HG02938 (cell line): ENCODE measurements at regions not wholly inside any gene's neighbourhood (a gene's known extent, or its start where the extent isn't known, plus 50 kb on each side); places are given as distances from the start of the nearest gene placed in this dataset.
"Not testable (repeated sequence)": the region's sequence is repeated elsewhere in the genome, so short reads cannot be mapped to it uniquely, and the experiment has no call there.

Source experiments
- ATAC-seq: cut with Tn5 transposase; IDR thresholded peaks from one replicate; pipeline ENCODE4 v1.9.1; 2021; ENCODE audit warnings: mild to moderate bottlenecking, moderate library complexity; ENCODE audit not compliant: unreplicated experiment

DNA sequence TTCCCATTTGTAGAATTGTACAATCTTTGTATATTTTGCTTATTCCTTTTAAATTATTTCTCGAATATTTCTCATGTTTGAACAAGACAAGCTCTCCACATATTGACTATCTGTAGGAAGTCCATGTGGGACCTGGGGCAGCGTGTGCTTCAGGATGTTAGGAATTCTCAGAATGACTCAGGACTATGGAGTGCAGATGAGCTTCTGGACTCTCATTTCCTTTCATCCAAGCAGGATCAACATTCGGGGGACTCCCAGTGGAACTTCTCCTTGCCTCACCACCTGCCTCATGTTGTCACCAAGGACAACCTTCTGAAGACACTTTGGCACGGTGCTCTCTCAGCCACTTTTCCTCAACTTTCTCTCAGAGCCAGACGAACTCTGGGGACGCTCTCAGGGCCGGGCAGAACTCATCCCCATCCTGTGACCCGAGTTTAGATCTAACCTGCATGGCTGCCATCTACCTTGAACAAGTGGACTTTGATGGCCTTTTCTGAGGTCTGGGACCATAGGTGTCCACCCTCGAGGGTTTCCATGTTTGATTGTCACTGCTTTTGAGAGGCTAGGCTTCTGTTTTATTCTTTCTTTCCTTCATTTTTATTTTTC, 441.7 kb downstream of the IRS2 start:
- ATAC-seq, result no peak

DNA sequence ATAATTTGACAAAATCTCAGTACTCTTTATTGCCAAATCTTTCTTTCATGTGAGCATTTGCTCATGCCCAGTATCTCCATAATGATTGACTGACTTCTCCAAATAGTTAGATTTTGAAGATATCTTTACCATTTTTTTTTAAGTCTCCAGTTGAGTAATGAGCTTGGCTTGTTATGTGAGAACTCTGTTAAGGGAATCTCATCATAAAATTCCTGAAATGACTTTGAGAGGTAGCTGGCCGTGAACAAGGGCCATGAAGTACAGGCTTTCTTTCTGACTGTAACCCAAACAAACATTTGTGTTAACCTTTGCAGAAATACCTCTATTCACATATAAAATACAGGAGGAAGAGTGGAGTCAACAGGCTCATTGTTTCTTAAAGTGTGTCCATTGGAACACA, 449.7 kb downstream of the IRS2 start:
- ATAC-seq, result no peak

DNA sequence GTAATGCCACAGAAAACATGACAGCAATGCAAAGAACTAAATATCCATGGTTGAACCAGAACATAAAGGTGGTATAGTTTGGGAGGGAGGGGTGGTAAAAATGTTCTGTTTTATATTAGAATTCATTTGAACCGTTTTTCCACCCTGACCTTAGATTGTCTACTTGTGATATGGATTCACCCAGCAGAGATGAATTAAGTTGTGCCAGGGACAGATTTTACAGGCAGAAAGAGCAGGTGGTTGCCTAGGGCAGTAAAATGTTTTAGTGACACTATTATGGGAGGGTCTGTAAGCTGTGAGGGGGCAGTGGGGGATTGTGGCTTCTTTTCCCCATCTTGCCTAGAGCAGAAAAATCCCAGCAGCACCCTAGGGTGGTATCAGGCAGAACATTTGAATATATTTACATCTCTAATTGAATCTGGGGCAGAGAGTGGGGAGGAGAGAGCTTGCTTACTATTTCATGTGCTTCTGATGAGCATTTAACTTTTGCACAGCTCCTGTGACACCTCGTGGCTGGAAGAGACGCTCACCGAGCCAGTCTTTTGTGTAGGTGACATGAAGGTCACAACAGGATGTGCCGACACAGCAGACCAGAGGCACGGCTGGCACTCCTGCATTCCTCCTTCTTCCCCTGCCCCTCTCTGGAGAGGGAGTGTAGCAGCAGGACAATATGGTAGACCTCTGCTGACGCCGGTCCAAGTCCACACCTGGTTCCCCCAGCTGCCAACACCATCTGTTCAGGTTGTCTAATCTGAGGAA, 452.3 kb downstream of the IRS2 start:
- ATAC-seq, result no peak

DNA sequence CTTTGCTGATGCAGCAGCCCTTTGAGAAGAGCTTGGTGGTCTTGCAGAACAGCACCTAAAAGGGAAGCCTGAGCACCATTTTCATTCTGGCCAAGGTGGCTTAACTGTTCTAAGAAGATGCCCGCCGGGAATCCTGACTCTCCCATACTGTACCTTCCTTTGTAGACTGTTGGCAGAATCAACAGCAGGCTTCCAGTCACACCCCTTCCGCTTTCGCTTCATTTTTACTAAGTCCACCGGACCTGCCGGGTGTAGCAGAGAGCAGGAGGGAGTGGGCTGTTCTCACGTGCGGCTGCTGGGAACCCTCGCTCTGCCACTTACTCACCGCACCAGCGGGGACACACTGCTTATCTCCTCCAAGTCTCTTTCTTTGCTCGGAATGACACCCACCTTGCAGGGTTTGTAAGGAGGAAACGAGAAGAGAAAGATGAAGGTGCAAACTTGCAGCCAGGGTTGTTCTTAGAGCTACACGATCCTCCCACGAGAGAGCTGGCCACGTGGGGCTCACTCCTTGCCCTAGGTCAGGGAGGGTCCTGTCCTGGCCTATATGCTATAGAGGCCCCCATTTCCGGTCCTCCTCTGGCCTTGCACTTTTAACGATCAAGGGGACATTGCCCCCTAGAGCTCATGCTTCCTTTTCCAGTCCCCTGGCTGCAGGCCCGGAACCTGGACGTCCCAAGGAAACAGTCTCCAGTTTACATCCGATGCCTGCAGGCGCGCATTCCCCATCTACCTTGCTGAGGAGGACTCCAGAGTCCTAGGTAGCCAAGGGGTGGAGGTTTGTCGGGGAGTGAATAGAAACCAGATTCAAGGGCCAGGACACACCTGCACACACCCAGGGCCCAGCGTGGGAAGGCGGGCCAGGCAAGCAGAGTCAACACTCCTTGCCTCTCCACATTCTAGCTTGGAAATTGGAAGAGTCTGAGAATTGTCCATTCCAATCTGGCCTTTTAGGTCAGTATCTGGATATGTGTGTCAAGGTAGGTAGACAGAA, 453.6 kb downstream of the IRS2 start:
- ATAC-seq, result no peak

DNA sequence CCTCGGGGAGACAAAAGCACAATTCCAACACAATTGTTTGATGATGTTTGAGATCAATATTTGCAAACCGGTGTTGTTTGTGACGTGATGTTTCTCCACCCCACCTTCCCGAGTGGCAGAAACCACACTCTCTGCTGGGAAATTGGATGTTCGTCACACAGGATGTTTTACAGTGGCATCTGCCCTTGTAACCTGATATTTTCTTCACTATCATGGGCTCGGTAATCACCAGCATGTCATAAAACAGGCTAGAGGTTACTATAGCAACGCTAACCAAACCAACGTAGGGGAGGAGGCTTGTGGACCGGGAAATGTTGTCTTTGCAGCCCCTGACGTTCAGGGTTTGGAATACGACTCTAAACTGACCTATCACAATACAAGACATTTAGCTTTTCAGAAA, 454.5 kb downstream of the IRS2 start:
- no peak for ATAC-seq

DNA sequence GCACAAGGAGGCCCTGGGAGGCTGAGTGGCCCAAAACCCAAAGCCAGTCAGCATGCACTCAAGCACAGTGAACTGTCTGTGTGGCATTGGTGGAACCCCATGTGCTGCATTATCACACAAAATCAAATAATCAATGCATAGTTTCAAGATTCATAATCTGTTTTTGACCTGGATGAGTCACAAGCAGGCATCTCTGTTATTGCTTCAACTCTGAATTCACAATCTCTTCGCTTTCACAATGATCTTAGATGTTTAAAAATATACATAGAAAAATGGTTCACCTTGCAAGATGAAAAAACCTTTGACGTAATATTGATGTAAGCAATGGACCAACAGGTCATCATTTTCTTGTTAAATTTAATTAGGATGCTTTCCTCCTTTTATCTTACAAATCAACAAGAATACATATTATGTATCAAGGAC, 455.4 kb downstream of the IRS2 start:
- ATAC-seq, result no peak

DNA sequence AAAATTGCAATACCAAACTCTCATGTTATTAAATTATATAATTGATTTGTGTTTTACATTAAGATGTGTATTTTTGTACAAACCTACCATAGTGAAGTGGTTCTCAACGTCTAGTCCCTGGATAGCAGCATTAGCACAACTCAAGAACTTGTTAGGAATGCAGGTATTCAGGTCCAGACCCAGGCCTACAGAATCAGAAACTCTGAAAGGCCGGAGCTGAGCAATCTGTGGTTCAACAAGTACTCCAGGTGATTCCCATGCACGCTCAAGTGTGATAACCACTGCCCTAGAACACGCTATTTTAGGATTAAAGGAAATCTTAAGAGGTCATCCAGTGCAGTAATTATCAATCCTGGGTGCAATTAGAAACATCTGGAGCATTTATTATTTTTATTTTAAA, 456.3 kb downstream of the IRS2 start:
- ATAC-seq, result no peak

DNA sequence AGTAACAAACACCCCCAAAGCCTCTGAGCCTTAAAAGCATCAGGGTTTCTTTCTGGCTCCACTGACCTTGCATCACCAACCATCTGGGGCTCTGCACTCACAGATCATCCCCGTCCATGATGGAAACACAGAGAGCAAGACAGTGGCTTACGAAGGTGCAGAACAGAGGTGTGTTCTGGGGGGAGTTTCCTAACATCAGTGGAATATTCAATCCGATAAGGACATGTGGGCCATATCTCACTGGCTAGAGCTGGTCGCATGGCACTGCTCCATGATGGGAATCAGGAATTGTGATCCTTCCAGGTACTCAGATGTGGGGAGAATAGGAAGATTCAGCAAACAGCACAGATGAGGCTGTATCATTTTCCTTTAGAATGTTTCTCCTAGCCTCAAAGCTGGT, 457.2 kb downstream of the IRS2 start:
- no peak for ATAC-seq

DNA sequence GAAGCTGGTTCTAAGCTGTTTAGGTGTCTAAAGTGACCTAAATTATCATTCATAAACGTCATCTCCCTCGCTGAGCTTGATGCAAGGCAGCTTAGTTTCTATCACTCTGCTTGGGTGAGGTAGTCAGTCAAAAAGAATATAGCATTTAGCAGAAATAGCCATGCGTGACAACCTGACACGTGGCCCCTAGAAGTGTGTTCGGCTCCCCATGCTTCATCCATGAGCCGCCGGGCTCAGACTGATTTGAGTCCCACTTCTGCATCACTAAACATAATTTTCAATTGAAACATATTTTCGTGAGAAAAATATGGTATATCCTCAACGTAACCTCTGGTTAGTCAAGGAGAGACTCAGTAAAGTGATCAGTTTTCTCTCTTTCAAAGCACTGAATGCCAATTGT, 459.8 kb downstream of the IRS2 start:
- ATAC-seq, result no peak

DNA sequence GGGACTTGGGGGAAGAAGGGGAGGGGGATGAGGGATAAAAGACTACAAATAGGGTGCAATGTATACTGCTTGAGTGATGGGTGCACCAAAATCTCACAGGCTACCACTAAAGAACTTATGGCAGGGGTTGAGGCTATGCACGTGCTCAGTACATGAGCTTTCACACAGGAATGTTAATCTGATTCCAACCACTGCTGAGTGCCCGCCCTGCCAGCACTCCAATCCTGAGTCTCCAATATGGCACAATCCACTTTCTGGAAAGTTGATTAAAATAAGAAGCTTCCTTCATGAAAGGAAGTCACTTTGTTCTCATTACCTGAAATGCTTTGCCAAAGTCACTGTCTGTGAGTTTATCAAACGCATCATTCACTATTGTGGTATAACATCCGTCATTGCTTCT, 463.0 kb downstream of the IRS2 start:
- no peak for ATAC-seq

DNA sequence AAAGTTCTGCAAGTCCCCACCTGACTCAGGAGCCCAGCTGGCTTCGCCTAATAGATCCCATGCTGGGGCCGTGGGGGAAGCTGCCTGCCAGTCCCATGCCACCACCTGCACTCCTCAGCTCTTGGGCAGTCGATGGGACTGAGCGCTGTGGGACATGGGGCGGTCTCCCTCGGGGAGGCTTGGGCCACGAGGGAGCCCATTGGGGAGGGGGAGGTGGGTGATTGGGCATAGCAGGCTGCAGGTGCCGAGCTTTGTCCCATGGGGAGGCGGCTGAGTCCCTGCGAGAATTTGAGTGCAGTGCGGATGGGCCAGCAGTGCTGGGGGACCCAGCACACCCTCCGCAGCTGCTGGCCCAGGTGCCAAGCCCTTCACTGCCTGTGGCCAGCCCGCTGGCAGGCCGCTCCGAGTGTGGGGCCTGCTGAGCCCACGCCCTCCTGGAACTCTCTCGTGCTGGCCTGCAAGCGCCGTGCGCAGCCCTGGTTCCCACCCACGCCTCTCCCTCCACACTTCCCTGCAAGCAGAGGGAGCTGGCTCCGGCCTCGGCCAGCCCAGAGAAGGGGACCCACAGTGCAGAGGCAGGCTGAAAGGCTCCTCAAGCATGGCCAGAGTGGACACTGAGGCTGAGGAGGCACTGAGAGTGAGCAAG, 467.3 kb downstream of the IRS2 start:
- ATAC-seq, result no peak

DNA sequence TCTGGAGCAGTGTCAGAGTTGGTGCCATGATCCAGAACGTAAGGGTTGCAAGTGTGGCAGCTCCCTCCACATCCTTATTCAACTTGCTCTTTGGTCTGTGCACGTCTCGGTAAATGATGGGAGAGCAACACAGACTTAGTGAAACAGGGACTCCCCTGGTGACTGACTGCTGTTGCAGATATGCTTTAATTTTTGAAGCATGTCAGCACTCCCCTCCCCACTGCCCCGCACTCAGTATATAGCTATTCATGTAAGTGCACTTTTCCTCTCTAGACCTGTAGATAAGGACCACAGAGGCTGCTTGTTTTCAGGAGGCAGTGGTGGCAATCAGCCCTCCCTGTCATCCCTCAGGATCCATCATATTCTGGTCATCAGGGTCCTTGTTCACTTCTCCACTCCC, 470.9 kb downstream of the IRS2 start:
- ATAC-seq, result no peak

DNA sequence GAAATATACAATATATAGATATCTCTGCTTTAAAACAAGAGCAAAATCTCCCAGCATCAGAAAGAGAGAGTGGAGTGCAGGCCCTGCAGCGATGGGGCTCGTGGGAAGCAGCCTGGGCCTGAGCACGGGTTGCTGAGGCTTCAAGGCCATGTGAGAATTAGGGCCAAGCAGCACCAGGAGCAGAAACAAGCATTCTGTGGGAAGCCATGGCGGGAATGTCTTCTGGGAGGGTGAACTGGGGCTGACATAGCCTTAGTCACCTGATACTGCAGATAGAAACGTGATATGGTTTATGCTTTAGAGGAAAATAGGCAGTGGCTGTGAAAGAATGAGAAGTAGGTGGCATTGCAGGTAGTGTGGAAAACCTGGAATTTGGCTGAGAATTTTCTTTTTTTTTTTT, 472.3 kb downstream of the IRS2 start:
- no peak for ATAC-seq

DNA sequence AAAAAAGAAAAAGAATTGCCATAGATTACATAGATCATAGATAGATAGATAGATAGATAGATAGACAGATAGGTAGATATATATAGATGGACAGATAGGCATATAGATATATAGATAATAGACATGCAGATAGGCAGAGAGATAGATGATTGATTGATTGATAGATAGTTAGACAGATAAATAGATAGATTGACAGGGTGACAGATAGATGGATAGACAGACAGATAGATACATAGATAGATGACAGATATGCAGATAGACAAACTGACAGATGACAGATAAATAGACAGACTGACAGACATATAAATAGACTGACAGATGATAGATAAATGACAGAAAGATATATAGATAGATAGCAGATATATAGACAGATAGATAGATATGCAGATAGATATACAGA, 474.0 kb downstream of the IRS2 start:
- no peak for ATAC-seq

DNA sequence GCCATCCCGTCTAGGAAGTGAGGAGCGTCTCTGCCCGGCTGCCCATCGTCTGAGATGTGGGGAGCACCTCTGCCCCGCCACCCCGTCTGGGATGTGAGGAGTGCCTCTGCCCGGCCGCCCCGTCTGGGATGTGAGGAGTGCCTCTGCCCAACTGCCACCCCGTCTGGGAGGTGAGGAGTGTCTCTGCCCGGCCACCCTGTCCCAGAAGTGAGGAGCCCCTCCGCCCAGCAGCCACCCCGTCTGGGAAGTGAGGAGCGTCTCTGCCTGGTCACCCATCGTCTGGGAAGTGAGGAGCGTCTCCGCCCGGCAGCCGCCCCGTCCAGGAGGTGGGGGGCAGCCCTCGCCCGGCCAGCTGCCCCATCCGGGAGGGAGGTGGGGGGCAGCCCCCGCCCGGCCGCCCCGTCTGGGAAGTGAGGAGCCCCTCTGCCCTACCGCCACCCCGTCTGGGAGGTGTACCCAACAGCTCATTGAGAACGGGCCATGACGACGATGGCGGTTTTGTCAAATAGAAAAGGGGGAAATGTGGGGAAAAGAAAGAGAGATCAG, 474.9 kb downstream of the IRS2 start:
- not testable (repeated sequence) for ATAC-seq

DNA sequence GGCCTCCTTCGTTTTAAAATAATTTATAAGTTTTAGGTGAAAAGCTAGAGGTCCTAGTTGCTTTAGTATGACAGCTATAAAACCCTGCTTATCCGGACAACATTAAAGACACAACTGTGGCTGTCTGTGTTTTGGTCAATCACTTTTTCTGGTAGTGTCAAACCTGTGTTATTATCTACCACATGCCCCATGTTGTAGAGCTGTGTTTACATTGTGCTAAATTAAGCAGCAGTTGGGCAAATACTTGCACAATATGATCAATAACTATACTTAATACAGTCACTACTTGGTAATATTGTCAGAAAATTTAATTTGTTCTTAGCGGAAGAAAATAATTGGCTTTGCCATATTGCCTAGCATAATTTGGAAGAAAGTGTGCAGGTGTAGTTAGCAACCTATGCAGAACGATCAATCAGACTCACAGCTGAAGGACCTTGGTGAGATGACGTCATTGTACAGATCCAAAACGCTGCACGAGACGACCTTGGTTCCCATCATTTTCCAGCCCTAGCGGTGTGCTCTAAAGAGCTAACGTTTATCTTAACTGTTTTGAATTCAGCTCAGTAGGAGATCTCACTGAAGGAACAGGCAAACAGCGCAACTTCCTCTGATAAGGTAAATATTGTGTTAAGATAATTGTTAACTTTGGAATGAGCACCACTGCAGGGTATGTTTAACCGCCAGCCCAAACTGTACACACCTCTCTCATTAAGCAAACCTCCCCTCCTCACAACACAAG, 476.6 kb downstream of the IRS2 start:
- ATAC-seq, result no peak

DNA sequence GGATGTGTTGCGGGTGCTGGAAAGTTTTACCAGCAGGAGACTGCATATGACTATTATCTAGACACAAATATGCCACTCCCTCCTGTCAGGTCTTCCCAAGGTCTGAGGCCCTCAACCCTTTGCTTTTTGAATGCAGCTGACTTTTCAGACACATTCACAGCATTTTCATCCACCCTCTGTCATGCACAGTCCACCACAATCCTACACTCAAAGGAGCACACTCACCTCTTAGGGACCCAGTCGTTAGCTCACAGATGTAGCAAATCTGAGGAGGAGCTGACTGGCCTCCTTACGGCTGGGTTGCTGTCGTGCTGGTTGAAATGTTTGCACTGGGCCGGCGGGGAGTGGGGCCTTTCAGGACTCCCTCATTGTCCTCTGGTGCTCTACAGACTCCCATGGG, 479.4 kb downstream of the IRS2 start:
- no peak for ATAC-seq

DNA sequence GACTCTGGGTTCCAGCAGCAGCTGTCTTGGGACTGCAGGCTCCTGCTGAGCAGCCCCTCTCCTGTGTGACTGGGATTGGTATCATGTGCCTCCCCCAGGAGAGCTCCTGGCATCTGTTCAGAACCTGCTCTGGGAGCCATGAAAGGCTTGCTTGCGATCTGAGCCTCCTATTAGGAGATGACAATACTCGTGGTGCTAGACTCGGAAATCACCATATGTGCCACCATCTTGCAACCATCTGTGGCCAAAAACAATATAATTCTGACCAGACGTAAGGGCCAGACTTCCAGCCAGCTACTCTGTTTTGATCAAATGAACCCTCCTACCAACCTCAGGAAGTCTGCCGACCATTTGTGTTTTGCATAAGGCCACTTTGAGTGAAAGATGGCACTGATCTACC, 484.7 kb downstream of the IRS2 start:
- ATAC-seq, result no peak

DNA sequence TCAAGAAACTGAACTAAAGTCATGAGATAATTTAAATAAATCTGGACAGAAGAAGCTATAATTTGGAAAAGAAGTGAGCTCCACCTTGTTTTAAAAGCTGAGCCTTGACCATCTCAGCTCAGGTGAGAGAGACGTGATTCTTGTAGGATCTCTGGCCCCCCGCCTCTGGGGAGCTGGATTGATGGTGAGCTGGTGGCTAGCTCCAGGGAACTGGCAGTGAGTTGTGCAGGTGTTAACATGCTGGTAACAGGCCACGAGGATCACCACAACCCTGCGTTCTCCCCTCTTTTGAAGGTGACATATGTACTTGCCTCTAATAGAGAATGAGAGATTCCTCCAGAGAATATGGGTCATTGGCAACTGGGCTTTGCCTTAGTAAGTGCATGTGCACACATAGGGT, 485.1 kb downstream of the IRS2 start:
- ATAC-seq, result no peak

DNA sequence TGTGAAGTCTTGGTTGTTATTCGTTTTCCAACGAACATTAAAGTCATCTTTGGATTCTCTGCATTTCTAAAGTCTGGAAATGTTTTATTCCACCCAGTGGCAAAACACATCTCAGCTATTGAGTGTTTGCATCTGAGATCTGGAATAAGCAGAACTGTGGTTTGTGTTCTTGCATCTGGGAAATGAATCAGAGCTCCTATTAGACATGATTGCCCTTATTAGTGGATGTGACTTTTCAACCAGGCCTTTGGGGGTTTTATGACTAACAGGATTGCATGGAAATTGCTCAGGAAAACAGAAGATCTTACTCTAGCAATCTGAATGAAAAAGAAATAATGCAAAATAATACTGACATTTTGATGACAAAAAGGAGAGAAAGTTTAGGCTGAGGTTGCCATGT, 488.8 kb downstream of the IRS2 start:
- no peak for ATAC-seq
